Sigmoid colon (tissue), 4 donors: ENCODE measurements at regions not wholly inside any gene's neighbourhood (a gene's known extent, or its start where the extent isn't known, plus 50 kb on each side); places are given as distances from the start of the nearest gene placed in this dataset.

Experiments
- EP300 ChIP-seq, 4 donors: sonication (generic); formaldehyde crosslinking; IDR thresholded peaks; one replicate each; pipeline ENCODE4 v1.6.1; 2017; ENCODE audit warnings: antibody characterized with exemption in 4 of 4
- POLR2A ChIP-seq, 2 donors: fragments of 450-650 bp; IDR thresholded peaks; one replicate each; pipeline ENCODE4 v1.6.1; 2016; ENCODE audit warnings: antibody characterized with exemption in 2 of 2, mild to moderate bottlenecking in 2 of 2, moderate library complexity in 2 of 2
- POLR2AphosphoS5 ChIP-seq, 4 donors: sonication (generic); formaldehyde crosslinking; IDR thresholded peaks; one replicate each; pipeline ENCODE4 v1.6.1; 2017; ENCODE audit warnings: antibody characterized with exemption in 4 of 4
- TF ChIP-seq, protein P1 (sequence below), 4 experiments: fragments of 450-650 bp in 3 of 4; fragments of 200-600 bp in 1 of 4; IDR thresholded peaks; one replicate each; pipeline ENCODE4 v1.5.1; 2016 to 2019; ENCODE audit warnings: antibody characterized with exemption in 4 of 4, mild to moderate bottlenecking in 3 of 4, moderate library complexity in 2 of 4

- TF ChIP-seq, protein P1, sequence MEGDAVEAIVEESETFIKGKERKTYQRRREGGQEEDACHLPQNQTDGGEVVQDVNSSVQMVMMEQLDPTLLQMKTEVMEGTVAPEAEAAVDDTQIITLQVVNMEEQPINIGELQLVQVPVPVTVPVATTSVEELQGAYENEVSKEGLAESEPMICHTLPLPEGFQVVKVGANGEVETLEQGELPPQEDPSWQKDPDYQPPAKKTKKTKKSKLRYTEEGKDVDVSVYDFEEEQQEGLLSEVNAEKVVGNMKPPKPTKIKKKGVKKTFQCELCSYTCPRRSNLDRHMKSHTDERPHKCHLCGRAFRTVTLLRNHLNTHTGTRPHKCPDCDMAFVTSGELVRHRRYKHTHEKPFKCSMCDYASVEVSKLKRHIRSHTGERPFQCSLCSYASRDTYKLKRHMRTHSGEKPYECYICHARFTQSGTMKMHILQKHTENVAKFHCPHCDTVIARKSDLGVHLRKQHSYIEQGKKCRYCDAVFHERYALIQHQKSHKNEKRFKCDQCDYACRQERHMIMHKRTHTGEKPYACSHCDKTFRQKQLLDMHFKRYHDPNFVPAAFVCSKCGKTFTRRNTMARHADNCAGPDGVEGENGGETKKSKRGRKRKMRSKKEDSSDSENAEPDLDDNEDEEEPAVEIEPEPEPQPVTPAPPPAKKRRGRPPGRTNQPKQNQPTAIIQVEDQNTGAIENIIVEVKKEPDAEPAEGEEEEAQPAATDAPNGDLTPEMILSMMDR (IDR thresholded peaks at IDR 0.05) = no peak
- TF ChIP-seq POLR2A (IDR thresholded peaks at IDR 0.05) (no peak), EP300 (IDR thresholded peaks at IDR 0.05) (no peak), POLR2AphosphoS5 (IDR thresholded peaks at IDR 0.05) (no peak)
Measured at GRCh38 chr5:136766456-136766855, 401.1 kb upstream of the TRPC7 start.
